ENCODE measurements at regions not wholly inside any gene's neighbourhood (a gene's known extent, or its start where the extent isn't known, plus 50 kb on each side); places are given as distances from the start of the nearest gene placed in this dataset.
A peak's percentile ranks its signal among the peaks of the same experiment; 100 is the strongest.

GRCh38 chr7:54933643-54934042 is 85.2 kb upstream of the EGFR start:
- Mint-ChIP-seq H3K4me1 (ENCODE audit: low read depth) (peaks cover 13% of the 10 kb centered on the region), H3K36me3 (ENCODE audit: low read depth) (no peaks in the 10 kb centered on the region), H3K9me3 (ENCODE audit: low read depth) (peaks cover 21% of the 10 kb centered on the region), H3K27ac (ENCODE audit: unreplicated experiment) (no peak overlapping the region), H3K4me3 (ENCODE audit: unreplicated experiment) (peak overlapping the region; percentile 84), H3K27me3 (ENCODE audit: low read depth) (no peaks in the 10 kb centered on the region)
- no peak for DNase-seq (ENCODE audit: low spot score)
- no peak for TF ChIP-seq CTCF (IDR thresholded peaks at IDR 0.05)

DNA sequence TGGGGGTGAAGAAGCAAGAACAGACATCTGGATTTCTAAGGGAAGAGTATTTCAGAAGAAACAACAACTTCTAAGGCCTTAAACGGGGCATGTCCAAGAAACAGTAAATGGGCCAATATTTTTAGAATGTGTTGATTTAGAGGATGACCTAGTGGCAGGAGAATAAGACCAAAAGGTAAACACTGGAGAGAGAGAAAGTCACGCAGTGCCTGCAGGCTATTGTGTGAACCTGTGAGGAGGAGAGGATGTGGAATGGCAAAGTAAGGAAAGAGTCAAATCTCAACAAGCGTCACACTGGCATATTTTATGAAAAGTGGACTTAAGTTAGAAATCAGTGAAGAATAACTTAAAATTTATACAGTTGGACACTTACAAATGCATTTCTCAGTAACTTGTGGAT is 78.1 kb upstream of the EGFR start:
- H3K27me3 Mint-ChIP-seq (ENCODE audit: low read depth) = no peaks in the 10 kb centered on the region
- no peak overlapping the region for H3K4me3 Mint-ChIP-seq (ENCODE audit: unreplicated experiment)
- DNase-seq (ENCODE audit: low spot score) = no peak
- no peaks in the 10 kb centered on the region for H3K9me3 Mint-ChIP-seq (ENCODE audit: low read depth)
- no peak for TF ChIP-seq CTCF (IDR thresholded peaks at IDR 0.05)
- peaks cover 13% of the 10 kb centered on the region for H3K4me1 Mint-ChIP-seq (ENCODE audit: low read depth)
- H3K27ac Mint-ChIP-seq (ENCODE audit: unreplicated experiment) = no peak overlapping the region
- no peaks in the 10 kb centered on the region for H3K36me3 Mint-ChIP-seq (ENCODE audit: low read depth)

DNA sequence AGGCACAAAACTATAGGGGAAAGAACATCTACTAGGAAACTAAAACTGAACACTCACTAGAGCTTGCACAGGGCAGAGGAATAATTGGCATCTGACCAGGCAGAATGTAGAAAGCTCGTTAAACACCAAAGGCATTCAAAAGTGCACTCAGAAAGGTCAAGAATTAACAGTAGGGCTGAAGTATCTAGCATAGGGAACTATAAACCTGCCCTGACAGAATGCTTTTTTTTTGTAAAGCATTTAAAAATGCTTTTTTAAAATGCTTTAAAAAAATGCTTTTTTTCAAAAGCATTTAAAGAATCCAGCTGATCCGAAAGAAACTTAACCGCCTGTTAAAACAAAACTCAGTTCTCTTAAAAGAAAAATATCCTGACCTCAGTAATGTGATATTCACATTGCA is 74.6 kb upstream of the EGFR start:
- Mint-ChIP-seq H3K27me3 (ENCODE audit: low read depth) (no peaks in the 10 kb centered on the region), H3K4me1 (ENCODE audit: low read depth) (peaks cover 26% of the 10 kb centered on the region), H3K9me3 (ENCODE audit: low read depth) (no peaks in the 10 kb centered on the region), H3K27ac (ENCODE audit: unreplicated experiment) (peak overlapping the region; percentile 70), H3K36me3 (ENCODE audit: low read depth) (no peaks in the 10 kb centered on the region), H3K4me3 (ENCODE audit: unreplicated experiment) (peak overlapping the region; percentile 6)
- no peak for DNase-seq (ENCODE audit: low spot score)
- TF ChIP-seq CTCF (IDR thresholded peaks at IDR 0.05) = no peak

- Mint-ChIP-seq H3K36me3 (ENCODE audit: low read depth) (no peaks in the 10 kb centered on the region), H3K4me1 (ENCODE audit: low read depth) (peaks cover 26% of the 10 kb centered on the region), H3K9me3 (ENCODE audit: low read depth) (peaks cover 7% of the 10 kb centered on the region), H3K27ac (ENCODE audit: unreplicated experiment) (peak overlapping the region; percentile 70), H3K27me3 (ENCODE audit: low read depth) (no peaks in the 10 kb centered on the region), H3K4me3 (ENCODE audit: unreplicated experiment) (no peak overlapping the region)
- DNase-seq (ENCODE audit: low spot score) = no peak
- no peak for TF ChIP-seq CTCF (IDR thresholded peaks at IDR 0.05)
Measured at GRCh38 chr7:54946271-54946670, 72.5 kb upstream of the EGFR start.

DNA sequence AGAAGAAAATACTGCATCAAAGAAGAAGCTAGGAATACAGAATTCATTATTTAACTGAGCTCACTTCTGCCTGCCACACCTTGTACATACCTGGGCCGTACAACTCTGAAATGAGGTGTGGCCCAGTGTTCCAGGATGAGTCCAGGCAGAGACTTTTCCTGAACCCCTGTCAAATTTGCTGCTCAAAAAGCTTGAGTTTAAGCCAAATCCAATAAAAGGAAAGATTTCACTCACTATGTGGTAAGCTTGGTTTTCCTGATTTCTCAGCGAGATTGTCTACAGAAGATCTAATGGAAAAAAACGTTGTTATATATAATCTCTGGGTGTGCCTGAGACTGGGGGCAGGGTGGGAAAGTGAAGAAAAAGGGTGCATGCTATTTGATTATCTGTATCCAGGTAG is 72.1 kb upstream of the EGFR start:
- Mint-ChIP-seq H3K4me1 (ENCODE audit: low read depth) (peaks cover 26% of the 10 kb centered on the region), H3K27me3 (ENCODE audit: low read depth) (no peaks in the 10 kb centered on the region), H3K27ac (ENCODE audit: unreplicated experiment) (no peak overlapping the region), H3K9me3 (ENCODE audit: low read depth) (peaks cover 9% of the 10 kb centered on the region), H3K36me3 (ENCODE audit: low read depth) (no peaks in the 10 kb centered on the region), H3K4me3 (ENCODE audit: unreplicated experiment) (no peak overlapping the region)
- DNase-seq (ENCODE audit: low spot score) = no peak
- no peak for TF ChIP-seq CTCF (IDR thresholded peaks at IDR 0.05)
